ENCODE measurements at regions not wholly inside any gene's neighbourhood (a gene's known extent, or its start where the extent isn't known, plus 50 kb on each side); places are given as distances from the start of the nearest gene placed in this dataset.

- in situ Hi-C loops (cut with HindIII; ENCODE audit: low pct_ligation_motif_present, low sequenced_read_pairs), result no loop called here
- H3K27ac ChIP-seq, result no peak overlapping the region
- no peak for DNase-seq
- H3K27me3 ChIP-seq (replicated peaks), result no peaks in the 10 kb centered on the region
- H3K4me3 ChIP-seq (ENCODE audit: low read depth, low read length), result no peak overlapping the region
- no peak for TF ChIP-seq CTCF (IDR thresholded peaks at IDR 0.05; ENCODE audit: low read depth, low read length, missing control alignments)
- H3K36me3 ChIP-seq (replicated peaks), result no peaks in the 10 kb centered on the region
Measured at GRCh38 chr20:52761867-52762266, 210.3 kb upstream of the TSHZ2 start.

- Histone ChIP-seq H3K27me3 (replicated peaks) (no peaks in the 10 kb centered on the region), H3K27ac (no peak overlapping the region), H3K36me3 (replicated peaks) (no peaks in the 10 kb centered on the region), H3K4me3 (ENCODE audit: low read depth, low read length) (no peak overlapping the region)
- in situ Hi-C loops (cut with HindIII; ENCODE audit: low pct_ligation_motif_present, low sequenced_read_pairs), result no loop called here
- DNase-seq, result no peak
- no peak for TF ChIP-seq CTCF (IDR thresholded peaks at IDR 0.05; ENCODE audit: low read depth, low read length, missing control alignments)
Measured at GRCh38 chr20:52760791-52761190, 211.4 kb upstream of the TSHZ2 start.

GRCh38 chr20:52757411-52757810, 214.7 kb upstream of the TSHZ2 start:
- in situ Hi-C loops (cut with HindIII; ENCODE audit: low pct_ligation_motif_present, low sequenced_read_pairs), result no loop called here
- Histone ChIP-seq H3K36me3 (replicated peaks) (no peaks in the 10 kb centered on the region), H3K4me3 (ENCODE audit: low read depth, low read length) (no peak overlapping the region), H3K27ac (no peak overlapping the region), H3K27me3 (replicated peaks) (no peaks in the 10 kb centered on the region)
- no peak for TF ChIP-seq CTCF (IDR thresholded peaks at IDR 0.05; ENCODE audit: low read depth, low read length, missing control alignments)
- no peak for DNase-seq

GRCh38 chr20:52755744-52756143, 216.4 kb upstream of the TSHZ2 start:
- H3K27ac ChIP-seq, result no peak overlapping the region
- in situ Hi-C loops (cut with HindIII; ENCODE audit: low pct_ligation_motif_present, low sequenced_read_pairs), result no loop called here
- no peak overlapping the region for H3K4me3 ChIP-seq (ENCODE audit: low read depth, low read length)
- no peaks in the 10 kb centered on the region for H3K36me3 ChIP-seq (replicated peaks)
- H3K27me3 ChIP-seq (replicated peaks), result no peaks in the 10 kb centered on the region
- no peak for TF ChIP-seq CTCF (IDR thresholded peaks at IDR 0.05; ENCODE audit: low read depth, low read length, missing control alignments)
- DNase-seq, result no peak

- no peaks in the 10 kb centered on the region for H3K36me3 ChIP-seq (replicated peaks)
- H3K27ac ChIP-seq, result no peak overlapping the region
- no peak for DNase-seq
- H3K4me3 ChIP-seq (ENCODE audit: low read depth, low read length), result no peak overlapping the region
- H3K27me3 ChIP-seq (replicated peaks), result no peaks in the 10 kb centered on the region
- in situ Hi-C loops (cut with HindIII; ENCODE audit: low pct_ligation_motif_present, low sequenced_read_pairs), result no loop called here
- TF ChIP-seq CTCF (IDR thresholded peaks at IDR 0.05; ENCODE audit: low read depth, low read length, missing control alignments), result no peak
Measured at GRCh38 chr20:52754366-52754765, 217.8 kb upstream of the TSHZ2 start.

- no peaks in the 10 kb centered on the region for H3K27me3 ChIP-seq (replicated peaks)
- no peak overlapping the region for H3K4me3 ChIP-seq (ENCODE audit: low read depth, low read length)
- no peak for TF ChIP-seq CTCF (IDR thresholded peaks at IDR 0.05; ENCODE audit: low read depth, low read length, missing control alignments)
- no peaks in the 10 kb centered on the region for H3K36me3 ChIP-seq (replicated peaks)
- H3K27ac ChIP-seq, result no peak overlapping the region
- DNase-seq, result no peak
- in situ Hi-C loops (cut with HindIII; ENCODE audit: low pct_ligation_motif_present, low sequenced_read_pairs), result no loop called here
Measured at GRCh38 chr20:52752023-52752422, 220.1 kb upstream of the TSHZ2 start.

Data from brain microvascular endothelial cell (primary cell).